ENCODE measurements at regions not wholly inside any gene's neighbourhood (a gene's known extent, or its start where the extent isn't known, plus 50 kb on each side); places are given as distances from the start of the nearest gene placed in this dataset.

DNA sequence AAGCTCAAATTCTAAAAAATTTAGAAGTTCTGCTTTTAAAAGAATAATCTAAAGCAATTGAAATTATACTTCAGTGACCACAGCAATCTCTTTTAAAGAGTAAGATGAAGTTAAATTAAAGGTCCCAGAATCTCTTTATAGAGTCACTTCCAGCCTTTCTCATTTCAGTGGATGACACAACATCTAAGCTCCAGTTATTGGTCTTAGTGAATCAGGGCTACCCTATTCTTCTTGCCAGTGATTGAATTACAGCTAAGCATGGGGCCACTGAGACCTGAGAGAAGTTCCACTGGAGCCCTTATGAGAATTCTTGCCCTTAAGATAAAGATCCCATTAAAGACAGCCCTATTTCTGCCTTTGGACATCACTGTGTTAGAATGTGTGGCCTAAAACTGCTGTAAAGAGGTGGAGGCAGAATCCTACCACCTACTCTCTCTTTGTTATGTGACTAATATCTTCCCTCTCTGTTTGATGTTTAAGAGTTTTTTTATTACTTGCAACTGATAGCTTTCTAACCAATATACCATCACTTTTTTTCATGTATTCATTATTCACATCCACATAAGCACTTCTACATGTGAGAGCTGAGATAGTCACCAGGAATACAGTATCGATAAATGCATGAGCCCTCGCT lies 128.6 kb downstream of the UNC5CL start:
- no peak for DNase-seq (ENCODE audit: low spot score)

DNA sequence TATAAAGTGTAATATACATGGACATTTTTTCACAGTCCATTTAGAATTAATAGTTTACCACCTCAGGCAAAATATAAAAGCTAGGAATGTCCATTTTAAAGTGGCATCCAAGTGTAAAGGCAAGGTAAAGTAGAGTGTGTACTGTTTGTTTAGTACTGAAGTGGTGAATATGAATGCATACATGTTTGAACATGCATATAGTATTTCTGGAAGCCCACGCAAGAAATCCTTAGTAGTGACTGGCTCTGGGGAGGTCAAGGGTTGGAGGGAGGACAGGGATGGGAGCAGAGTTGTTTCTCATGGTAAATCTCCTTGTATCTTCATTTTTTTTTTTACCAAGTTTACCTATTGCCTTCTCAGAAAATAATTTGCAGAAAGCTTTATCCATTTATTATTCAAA lies 129.2 kb downstream of the UNC5CL start:
- DNase-seq (ENCODE audit: low spot score), result no peak

DNA sequence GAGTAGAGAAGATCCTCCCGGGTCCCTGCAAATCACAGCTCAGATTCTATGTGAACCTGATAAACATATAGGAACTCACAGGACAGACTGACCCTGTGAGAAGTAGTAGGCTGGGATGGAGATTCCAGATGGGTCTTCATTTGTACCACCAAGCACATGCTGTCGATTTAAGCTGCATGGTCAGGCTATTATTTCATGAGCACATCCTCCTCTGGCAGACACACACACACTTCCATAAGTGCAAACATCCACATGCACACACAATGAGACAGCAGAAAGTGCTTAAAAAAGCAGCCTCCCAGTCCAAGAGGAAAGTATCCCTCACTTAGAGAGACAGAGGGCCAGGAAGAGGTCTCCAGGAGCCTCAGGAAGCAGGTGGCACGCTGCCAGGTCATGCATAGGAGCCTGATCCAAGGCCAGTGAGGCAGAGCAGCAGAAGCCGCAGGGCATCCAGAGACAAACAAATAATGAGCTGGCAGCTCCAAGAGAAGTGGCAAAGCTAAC lies 131.8 kb downstream of the UNC5CL start:
- peak; percentile 63 for DNase-seq (ENCODE audit: low spot score)

DNA sequence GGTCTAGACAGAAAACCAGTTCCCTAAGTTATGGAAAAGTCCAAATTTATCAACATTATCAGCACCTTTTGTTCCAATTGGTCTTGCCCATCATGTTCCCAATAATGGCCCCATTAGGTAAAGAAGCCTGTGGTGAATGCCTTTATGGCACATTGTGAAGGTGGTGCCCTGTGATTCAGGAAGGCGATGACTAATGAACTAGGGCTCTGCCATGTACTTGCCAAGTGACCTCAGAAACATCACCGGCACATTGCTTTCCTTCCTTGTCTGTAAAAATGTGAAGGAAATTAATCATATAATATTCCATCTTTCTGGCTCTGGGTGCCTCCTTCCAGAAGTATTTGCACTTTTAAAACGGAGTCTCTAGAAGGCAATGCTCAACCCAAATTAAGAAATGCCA lies 132.3 kb downstream of the UNC5CL start:
- DNase-seq (ENCODE audit: low spot score), result peak; percentile 42

DNA sequence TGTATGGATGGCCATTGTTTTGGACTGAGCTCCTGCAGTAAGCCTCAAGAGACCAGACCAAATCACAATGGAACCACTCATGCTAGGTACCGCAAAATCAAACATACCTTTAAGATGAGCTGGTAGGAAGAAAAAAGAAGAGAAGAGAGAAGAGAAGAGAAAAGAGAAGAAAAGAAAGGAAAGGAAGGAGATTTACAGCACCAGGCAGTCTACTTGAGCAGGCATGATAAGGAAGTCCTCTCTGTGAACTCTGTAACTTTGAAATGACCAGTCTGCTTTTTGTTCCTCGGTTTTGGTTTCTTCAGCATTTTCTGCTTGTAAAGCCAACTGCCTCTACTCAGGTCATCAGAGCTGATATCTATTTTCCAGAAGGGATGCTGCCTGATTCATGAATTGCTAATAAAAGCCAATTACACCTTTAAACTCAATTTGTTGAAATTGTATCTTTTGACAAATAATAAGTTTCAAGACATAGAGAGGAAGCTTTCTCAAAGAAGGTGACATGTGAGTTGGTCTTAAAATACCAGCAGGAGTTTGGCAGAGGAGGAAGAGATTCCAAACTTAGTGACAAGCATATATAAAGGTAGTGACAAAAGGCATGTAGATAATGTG lies 134.3 kb downstream of the UNC5CL start:
- DNase-seq (ENCODE audit: low spot score), result no peak

DNA sequence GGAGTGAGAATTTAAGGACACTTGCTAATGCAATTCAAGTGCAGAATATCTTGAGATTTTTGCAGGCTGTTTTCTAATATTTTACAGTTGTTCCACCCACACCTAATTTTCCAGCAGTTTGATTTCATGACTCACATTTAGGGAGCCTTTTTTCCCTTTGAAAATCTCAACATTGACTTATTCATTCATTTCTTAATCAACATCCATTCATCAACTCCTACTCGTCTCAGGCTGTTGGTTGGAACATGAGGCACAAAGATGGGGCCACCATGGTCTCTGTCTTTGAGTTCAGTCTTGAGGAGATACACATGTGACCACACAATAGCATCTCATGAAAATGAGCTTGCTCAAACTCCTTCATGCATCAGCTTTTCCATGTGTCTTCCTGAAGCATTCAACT lies 135.6 kb downstream of the UNC5CL start:
- DNase-seq (ENCODE audit: low spot score), result no peak

DNA sequence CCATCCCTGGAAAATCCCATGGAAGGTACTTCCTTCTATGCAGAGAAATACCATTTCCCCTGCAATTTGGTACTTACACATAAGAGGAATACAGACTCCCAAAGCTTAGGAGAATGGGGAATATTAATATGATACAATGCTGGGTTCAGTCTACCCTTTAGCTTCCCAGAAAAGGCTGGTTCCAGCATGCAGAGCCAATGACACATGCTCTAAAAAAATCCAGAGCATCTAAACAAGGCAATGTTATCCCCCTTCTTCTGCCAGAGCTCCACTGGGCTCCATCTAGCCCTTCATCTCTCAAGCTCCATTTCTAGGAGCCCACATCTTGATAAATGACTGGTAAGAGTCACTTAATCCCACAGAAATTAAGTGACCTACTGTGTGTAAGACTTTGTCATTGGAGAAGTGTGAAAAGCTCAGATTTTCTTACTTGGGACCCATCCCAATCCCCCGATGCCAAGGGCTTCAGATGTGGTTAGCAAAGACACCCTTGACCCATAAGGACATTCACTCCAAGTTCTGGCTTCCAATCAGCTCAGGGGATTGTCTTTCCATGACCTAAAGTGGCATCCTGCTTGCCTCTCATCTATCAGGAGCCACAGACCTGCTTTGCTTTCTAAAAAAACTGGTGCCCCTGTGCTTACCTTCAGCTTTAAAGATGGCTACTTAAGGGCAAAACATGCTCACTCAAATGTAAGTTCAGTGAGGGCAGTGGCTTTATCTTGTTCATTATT lies 137.5 kb downstream of the UNC5CL start:
- no peak for DNase-seq (ENCODE audit: low spot score)

DNA sequence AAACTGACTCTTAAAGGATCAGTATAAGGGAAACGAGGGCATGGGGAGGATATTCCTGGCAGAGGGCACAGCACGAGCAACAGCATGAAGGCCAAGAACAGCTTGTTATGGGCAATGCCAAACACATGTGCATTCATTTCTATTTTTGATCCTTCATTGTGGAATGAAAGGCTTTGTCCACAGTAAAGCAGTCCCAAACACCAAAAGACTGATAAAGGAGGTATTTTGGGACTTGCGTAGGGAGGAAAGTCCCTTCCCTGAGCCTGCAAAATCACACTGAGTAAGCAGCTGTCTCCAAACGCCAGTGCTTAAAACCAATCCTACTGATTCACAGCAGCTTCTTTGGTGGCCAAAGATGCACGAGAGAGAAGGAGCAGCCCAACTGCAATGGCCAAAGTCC lies 138.2 kb downstream of the UNC5CL start:
- DNase-seq (ENCODE audit: low spot score), result no peak

DNA sequence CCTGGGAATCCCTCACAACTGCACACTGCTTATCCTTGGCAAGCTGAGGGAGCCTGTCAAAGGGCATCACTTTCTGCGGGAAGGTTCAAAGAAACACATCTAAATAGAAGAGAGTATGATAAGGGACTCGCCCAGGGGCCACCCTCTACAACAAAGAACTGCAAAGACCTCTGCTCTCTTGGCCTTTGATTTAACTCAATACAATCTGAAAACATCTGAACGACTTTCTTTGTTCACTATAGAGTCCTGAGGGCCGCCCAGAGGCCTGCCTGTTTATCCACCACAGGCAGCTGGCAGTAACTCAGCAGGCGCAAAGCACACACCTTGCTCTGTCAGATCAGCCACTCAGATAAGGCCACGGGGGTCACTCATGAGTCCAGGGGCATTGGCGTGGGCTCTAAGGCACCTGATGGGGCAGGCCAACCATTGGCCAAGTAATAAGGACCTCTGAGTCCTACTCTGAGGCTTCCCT lies 139.3 kb downstream of the UNC5CL start:
- DNase-seq (ENCODE audit: low spot score), result no peak

DNA sequence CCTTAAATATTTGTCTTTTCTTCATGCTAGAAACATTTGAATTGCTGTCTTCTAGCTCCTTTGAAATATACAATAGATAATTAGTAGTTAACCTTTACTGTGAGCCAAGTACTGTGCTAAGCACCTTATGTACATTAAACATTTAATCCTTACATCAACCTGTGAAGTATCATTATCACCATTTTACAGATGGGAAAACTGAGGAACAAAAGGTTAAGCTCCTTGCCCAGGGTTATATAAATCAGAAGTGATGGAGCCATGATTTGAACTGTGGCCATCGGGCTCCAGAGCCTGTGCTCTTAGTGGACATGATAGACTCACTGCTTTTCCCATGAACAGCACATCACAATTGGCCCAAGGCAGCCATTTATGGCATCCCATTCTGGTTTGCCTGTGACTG lies 140.9 kb downstream of the UNC5CL start:
- no peak for DNase-seq (ENCODE audit: low spot score)

DNA sequence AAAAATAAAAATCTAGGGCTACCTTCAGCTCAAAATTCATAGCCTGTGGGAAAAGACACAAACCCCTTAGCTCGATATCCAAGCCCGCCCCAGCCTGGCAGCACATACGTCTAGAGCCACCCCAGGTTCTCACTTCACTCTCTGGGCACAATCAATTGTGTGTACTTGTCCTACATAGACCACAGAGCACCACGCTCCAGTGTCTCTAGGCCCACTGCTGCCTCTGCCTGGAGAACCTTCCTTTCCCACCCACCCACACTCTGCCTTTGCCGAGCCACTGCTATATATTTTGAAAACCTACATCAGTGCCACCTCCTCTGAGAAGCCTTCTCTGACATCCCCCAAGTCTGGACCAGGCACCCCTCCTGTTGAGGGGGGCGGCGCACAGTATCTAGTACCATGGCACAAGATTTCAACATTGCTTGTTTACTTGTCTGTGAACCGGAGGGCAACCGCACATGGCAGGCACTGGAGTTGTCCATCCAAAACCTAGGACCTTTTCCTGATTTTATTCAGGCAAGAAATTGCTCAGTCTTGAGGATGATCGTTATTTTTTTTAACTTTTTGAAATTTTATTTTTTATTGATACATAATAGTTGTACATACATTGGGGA lies 141.5 kb downstream of the UNC5CL start:
- DNase-seq (ENCODE audit: low spot score), result no peak

DNA sequence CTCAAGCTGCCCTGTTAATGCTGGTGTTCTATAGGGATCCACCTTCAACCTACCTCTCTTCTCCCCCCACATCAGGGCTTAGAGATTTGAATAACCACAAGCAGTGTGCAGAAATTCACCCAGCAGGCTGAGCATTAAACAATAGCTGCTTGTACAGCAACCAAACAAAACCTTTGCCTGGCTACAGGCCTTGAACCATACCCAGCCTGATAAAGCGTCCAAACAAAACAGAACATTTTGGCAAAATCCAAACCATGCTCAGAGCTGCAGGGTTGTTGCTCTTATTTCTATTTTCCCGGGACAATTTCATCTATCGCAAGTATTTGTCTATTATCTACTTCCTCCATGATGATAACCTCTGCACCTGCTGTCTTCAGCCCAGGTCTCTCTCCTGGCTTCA lies 142.3 kb downstream of the UNC5CL start:
- DNase-seq (ENCODE audit: low spot score), result no peak

DNA sequence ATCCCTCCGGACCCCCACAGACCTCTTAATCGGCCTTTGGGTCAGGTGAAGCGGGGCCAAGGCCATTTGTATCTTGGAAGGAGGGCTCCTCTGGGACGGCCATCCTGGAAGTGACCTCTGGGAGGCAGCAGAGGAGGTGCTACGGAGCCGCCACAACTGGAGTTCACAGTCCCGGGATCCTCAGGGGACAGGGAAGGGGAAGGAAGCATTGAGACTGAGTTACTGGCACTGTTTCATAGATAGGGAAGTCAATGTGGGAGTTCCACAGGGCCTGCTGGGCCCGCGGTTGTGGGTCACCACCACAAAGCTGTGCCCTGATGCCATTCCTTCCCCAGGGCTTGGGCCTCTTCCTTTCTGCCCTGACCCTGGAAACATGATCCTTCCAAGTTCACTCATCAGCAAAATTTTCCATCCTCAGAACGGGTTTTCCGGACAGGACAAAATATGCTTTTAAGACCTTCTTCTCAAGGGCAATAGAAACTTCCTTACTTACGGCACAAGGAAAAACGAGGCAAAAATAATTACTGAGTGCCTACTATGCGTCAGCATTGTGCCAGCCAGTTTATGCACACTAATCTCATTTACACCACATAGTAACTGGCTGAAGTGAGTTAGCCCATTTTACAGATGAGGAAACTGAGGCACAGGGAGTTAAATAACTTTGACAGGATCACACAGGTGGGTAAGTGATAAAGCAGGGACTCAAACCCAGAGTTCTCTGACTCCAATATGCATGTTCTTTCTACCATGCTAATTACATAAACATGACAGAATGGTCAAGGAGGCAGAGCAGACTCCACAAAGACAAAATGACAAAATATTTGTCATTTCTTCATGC lies 143.8 kb downstream of the UNC5CL start:
- DNase-seq (ENCODE audit: low spot score), result peak; percentile 27

DNA sequence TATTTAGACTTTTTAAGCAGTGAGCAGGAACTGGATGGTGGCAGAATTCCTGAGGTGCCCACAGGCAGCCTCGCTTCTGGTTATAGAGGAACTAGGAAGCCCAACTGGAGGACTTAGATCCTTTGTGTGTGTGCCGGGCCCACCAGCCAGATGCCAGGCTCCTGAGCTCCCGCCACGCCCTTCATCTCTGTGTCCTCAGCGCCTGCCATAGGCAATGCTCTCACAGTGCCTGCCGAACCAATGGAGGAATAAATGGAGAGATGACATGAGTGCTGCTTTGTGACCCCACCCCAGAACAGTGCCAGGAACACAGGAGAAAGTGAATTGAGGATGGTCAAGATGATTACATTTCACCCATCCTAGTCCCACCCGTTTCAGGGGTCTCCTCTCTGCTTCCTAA lies 146.0 kb downstream of the UNC5CL start:
- DNase-seq (ENCODE audit: low spot score), result no peak

DNA sequence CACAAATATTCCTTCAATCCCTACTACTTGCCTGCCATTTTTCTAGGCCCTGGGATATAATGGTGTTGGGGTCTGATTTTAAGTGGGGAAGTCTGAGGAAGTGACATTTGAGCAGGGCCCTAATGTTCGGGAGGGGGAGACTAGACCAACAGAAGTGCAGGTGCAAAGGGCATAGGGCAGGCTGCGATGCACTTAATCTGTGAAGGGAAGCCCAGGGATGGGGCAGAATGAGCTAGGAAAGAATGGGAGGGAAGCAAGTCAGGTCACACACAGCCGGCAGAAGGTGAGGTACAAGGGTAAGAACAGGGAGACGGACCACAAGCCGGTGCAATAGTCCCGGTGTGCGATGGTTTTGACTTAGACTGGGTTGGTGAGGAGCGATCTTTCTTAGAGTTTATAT lies 146.8 kb downstream of the UNC5CL start:
- DNase-seq (ENCODE audit: low spot score), result no peak

DNA sequence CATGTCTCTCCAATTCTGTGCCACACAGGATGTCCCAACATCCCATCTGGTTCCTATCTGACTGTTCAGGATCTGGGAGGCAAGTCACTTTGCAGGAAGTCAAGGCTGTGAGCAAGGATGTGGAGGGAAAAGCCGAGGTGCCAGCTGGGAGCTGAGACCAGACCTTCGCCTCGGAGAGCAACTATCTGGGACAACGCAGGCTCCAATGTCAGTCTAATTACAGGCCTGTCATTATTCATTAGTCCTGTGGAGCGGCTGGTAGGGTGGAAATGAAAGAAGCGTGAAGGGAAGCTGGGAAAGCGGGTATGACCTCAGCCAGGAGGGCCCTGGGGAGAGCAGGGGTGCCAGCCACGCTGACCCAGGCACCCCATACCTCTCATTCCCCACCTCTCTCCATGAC lies 147.3 kb downstream of the UNC5CL start:
- no peak for DNase-seq (ENCODE audit: low spot score)

DNA sequence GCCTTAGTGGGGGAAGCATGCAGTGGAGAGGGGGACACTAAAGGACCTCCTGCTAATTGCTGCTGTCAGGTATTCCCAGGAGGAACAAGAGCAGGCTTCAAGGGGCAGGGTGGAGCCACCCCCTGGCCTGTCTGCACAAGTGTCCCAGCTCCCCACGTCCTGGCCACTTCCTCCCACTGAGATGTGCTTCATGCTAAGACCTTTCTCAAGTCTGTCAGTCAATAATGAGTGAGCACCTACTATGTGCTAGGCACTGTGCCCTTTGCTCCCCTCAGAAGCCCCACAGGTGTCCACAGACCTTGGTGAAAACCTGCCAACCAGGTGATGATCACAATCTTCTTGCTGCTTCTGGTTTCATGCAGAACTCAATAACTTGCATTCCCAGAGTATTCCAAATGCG lies 147.9 kb downstream of the UNC5CL start:
- DNase-seq (ENCODE audit: low spot score), result no peak

DNA sequence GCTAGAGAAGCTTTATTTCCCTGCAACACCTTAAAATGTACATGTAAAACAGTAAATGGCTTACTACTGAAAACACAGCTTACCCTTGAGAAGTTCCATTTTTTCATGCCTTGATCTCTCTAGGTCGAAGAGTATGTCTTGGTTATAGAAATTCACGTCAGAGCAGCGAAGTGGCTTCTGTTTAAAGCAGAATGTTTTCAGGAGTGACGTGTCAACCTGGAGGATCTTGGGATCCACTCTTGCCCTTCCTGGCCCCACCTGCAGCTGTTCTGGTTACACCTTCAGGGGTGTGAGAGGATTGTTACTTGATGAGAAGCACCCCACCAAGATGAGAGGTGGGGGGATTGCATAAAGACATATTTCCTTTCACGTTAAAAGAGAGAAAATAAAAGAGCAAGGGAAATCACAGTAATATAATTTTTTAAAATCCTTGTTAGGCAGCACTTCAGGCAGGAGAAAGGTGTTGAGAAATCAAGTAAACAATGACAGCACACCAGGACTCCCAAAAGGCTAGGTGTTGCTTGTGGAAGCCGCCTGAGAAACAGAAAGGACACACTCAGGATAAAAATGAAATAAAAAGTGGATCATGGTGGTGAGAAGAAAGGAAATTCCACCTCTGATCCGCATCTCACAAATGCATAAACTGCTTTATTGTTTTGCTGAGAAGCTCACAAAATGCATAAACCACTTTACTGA lies 149.7 kb downstream of the UNC5CL start:
- no peak for DNase-seq (ENCODE audit: low spot score)

DNA sequence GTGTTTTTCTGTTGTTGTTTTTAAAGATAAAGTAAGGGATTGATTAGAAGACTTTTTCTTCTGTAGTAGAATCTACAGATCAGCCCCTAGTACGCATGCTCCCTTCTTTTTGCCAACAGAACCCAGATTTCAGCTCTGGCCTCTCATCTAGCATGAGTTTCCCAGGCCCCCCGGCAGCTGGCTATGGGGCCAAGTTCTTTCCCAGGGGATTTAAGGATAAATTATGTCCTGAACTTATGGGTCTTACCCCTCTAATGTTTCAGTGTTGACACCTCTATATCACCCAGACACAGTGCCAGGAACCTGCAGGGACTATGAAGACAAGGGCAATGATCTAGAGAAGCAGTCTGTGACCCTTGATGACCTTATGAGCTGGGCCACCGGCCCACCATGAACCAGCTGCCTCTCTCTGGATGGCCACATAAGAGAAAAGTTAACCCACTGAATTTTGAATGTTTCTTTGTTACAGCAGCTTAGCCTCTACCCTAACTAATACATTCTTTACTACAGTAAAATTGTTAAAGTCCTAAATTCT lies 150.5 kb downstream of the UNC5CL start:
- no peak for DNase-seq (ENCODE audit: low spot score)

DNA sequence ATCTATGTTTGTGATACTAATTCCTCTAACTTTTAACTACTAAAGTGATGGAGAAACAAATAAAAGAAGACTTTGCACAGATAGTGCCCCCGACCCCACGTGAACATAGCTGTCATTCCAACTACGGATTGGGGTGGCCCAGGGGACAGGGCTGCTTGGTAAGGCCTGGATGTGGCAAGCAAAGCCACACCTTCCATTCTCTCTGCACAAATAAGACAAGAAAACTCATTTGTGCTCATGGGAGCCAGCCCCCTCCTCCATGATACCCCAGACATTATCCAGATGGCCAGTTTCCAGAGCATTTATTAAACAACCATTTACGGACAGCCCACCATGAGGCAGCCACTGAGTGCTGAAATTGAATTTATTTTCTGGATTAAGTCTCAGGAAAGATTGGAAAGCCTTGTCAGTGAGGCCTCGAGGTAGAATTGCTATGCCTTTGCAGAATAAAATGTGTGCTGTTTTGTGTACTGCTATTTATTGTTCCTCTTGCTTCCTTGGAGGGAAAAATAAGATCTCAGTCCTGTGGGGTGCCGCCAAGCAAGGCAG lies 151.2 kb downstream of the UNC5CL start:
- no peak for DNase-seq (ENCODE audit: low spot score)

Measured in mucosa of gallbladder (tissue), 1 donor.